Omental fat pad (tissue), 3 donors: ENCODE measurements at regions not wholly inside any gene's neighbourhood (a gene's known extent, or its start where the extent isn't known, plus 50 kb on each side); places are given as distances from the start of the nearest gene placed in this dataset.

Experiments used
- ATAC-seq: fragments of 150-250 bp; one replicate; pipeline ENCODE4 v1.9.1; 2016; ENCODE audit warnings: mild to moderate bottlenecking, moderate library complexity; ENCODE audit not compliant: low FRiP score
- DNase-seq: peaks from one replicate; pipeline ENCODE4 v3.0.0-alpha.2; 2019; ENCODE audit warnings: low spot score
- TF ChIP-seq, protein P1 (sequence below), 3 donors: fragments of 450-650 bp; IDR thresholded peaks; one replicate each; pipeline ENCODE4 v1.5.1; 2016 to 2017; ENCODE audit warnings: antibody characterized with exemption in 3 of 3, mild to moderate bottlenecking in 3 of 3, moderate library complexity in 2 of 3

DNA sequence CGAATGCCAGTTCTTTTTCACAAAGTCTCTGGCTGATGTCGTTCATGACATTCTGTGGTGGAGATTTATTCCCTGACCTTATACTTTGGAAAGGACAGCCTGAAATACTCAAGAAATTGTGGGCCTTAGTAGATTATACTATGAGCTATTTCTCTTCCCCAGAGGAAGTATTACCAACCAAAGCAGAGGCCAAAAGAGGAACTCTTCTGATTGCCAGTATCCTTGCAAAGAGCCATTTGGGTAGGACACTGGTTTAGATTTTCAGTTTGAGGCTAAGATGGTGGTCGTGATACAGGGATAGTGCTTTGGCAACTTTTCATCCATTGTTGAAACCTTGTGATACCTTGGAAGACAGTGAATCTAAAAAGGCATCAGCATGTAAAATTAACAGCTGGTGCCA is 327.3 kb downstream of the HACE1 start:
- no peak for DNase-seq
- TF ChIP-seq, protein P1, sequence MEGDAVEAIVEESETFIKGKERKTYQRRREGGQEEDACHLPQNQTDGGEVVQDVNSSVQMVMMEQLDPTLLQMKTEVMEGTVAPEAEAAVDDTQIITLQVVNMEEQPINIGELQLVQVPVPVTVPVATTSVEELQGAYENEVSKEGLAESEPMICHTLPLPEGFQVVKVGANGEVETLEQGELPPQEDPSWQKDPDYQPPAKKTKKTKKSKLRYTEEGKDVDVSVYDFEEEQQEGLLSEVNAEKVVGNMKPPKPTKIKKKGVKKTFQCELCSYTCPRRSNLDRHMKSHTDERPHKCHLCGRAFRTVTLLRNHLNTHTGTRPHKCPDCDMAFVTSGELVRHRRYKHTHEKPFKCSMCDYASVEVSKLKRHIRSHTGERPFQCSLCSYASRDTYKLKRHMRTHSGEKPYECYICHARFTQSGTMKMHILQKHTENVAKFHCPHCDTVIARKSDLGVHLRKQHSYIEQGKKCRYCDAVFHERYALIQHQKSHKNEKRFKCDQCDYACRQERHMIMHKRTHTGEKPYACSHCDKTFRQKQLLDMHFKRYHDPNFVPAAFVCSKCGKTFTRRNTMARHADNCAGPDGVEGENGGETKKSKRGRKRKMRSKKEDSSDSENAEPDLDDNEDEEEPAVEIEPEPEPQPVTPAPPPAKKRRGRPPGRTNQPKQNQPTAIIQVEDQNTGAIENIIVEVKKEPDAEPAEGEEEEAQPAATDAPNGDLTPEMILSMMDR (IDR thresholded peaks at IDR 0.05): no peak

DNA sequence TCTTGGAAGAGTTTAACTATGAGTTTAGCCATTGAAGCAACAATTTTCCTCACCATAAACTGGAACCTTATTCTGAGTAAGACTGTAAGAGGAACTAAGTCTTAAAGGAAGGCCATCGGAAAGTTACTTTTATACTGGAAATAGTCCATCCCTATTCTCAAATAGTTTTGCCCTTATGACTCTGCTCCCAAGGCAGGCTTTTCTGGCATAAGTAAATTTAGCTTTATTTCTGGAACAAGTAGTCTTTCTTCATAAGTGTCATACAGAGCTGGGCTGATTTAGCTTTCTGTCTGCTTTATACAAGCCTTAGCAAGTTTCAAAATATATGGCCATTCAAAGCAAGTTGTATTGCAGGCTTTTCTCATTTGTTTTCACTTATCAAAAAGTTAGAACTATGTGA is 328.1 kb downstream of the HACE1 start:
- no peak for DNase-seq
- no peak for ATAC-seq
- TF ChIP-seq, protein P1 (IDR thresholded peaks at IDR 0.05): no peak

More for the DNA sequence above, 327.3 kb downstream of the HACE1 start:
- no peak for ATAC-seq

DNA sequence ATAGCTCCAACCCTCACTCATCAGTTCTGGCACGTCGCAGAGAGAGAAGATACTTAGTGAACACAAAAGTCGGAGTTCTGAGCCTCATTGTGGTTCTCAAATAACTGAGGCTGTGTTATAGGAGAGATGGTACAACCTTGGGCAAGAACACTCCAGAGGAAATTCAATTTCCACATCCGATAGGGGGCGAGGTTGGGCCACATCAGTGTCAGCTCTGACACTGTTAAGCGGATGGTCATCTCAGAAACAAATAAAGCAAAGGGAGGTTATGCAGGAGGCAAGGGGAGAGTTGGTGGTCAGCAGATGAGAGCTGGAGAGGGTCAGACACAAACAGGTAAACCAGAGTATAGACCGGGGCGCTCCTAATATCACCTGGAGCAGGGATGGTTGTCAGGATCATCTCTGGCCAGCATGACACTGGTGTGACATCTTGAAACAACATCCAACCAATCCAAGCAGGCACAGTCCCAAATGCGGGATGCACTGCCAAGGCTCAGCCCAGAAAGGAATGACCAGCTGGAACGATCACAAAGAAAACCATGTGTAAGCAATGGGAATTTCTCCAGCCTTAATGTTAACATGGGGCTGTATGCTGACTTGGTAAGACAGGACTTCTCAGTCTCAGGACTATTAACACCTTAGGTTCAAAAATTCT is 331.8 kb downstream of the HACE1 start:
- TF ChIP-seq, protein P1 (IDR thresholded peaks at IDR 0.05): no peak
- ATAC-seq: no peak
- no peak for DNase-seq

DNA sequence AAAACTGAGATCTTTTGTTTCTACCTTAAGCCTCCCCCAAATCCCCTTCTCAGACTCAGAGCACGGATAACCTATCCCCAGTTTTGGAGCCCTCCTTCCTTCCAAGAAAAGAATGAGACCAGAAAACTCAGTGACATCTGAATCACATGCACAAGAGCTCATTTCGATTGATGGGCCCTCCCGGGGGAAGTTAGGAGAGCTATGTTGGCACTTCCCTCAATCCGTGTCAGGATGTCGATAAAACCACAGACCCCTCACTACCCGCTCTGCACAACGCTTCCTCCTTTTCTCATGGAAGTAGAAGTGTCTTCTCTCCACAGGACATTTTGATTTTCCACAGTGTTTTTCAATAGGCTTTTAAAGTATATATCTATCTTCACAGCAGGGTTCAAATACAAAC is 332.4 kb downstream of the HACE1 start:
- no peak for DNase-seq
- TF ChIP-seq, protein P1 (IDR thresholded peaks at IDR 0.05): no peak
- no peak for ATAC-seq

DNA sequence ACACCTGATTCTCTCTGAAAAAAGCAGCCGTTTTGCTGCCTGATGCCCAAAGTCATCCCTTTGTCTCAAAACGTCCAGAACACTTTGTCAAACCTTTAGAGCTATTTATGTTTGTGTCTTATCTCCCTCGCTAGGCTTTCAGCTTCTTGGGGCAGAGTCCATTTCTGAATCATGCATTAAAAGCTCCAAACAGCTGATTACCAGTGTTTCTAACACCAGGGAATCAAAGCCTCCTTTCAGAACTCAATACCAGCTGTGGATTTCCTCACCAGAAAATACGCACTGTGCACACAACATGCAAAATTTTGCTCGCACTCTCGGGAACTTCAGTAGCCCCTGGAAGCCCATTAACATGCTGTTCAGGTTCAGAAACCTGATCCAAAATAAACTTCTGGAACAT is 333.3 kb downstream of the HACE1 start:
- TF ChIP-seq, protein P1 (IDR thresholded peaks at IDR 0.05): no peak
- DNase-seq (no peak), ATAC-seq (no peak)

DNA sequence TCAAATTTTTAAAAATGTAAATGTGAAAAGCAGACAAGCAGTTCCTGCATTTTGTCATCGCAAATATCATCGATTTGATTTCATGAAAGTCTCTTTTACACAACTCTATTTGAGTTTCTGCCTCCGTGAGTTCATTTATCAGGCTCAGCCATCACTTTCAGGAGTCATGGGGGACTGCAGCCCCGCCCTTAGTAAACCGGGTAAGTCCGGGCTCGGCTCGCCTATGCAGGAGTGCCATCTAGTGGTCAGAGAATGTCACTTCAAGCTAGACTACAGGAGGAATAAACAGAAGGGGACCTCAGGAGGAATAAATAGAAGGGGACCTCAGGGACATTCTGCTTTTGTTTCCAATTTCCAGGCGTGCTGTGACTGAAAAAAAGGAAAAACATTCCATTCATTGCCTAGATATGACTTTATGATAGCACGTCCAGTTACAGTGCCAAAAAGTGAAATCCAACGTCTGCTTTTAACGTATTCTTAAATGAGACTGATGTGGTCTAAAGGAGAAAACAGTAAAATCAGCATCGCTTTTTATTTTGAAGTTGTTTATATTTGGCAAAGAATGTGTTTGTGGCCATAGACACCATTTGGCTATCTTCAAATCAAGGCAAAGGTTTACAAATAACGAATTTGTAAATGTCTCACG is 333.9 kb downstream of the HACE1 start:
- ATAC-seq (peak; percentile 95), DNase-seq (no peak)
- TF ChIP-seq, protein P1 (IDR thresholded peaks at IDR 0.05): peak in 1 of 3 donors; percentile 49

DNA sequence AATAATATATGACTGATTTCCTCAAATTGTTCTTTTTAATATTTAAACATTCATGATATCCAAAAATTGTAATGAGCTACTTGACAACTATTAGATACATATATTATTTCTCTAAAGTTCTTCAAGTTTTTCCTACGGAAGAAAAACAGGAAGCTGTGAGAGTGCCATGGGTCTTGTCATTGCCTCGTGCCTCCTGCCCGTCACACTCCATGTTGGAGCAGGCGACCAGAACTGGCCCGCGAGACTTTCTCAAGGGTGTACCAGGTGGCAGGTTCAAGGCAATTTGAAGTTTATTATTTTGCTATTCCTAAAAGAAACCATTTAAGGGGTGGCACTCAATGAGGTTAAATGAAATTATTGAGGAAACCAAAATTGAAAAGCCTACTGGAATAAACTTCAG is 337.2 kb downstream of the HACE1 start:
- ATAC-seq: no peak
- TF ChIP-seq, protein P1 (IDR thresholded peaks at IDR 0.05): no peak
- DNase-seq: no peak
